ACHN (cell line): ENCODE measurements at regions not wholly inside any gene's neighbourhood (a gene's known extent, or its start where the extent isn't known, plus 50 kb on each side); places are given as distances from the start of the nearest gene placed in this dataset.
"Not testable (repeated sequence)": the region's sequence is repeated elsewhere in the genome, so short reads cannot be mapped to it uniquely, and the experiment has no call there.

Experiments
- DNase-seq: peaks from one replicate; pipeline ENCODE4 v3.0.0-alpha.2; 2015
- in situ Hi-C: cut with HindIII; loops from 2 replicates; pipeline ENCODE4 v1.10.0; 2017; ENCODE audit warnings: low sequenced_read_pairs, low pct_ligation_motif_present, low pct_unique_long_range_greater_than_20kb

DNA sequence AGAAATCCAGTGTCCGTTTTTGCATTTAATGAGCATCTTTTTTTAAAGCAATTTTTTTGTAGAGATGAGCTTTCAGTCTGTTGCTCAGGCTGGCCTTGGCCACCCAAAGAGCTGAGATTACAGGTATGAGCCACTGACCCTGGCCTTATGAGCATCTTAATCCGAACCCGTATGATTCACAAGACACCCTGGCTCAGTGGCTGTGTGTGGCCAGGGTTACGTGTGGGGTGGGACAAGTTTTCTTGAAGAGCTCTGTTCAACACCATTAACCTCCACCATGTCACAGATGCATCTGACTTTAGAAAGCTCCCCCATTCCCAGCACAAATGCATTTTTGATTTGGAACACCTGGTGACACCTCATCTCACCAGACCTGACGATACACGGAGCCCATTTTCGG, 166.5 kb upstream of the PITRM1 start:
- no peak for DNase-seq
- in situ Hi-C loops, result no loop called here

DNA sequence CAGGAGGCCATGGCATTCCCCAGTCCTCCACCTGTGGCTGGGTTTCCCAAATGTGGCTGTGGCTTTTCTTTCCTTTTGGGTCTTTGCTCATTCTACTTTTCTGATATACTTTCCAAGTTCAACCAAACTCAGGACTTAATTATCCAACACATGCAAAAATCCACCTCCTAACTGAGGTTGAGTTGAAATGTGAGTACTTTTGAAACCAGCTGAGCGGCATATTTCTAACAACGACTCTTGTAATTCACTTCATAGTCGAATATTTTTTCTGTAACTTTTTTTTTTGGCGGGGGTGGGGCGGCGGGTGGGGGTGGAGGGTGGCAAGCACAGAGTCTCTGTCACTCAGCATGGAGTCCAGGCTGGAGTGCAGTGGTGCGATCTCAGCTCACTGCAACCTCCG, 165.2 kb upstream of the PITRM1 start:
- in situ Hi-C loops, result no loop called here
- DNase-seq, result no peak

DNA sequence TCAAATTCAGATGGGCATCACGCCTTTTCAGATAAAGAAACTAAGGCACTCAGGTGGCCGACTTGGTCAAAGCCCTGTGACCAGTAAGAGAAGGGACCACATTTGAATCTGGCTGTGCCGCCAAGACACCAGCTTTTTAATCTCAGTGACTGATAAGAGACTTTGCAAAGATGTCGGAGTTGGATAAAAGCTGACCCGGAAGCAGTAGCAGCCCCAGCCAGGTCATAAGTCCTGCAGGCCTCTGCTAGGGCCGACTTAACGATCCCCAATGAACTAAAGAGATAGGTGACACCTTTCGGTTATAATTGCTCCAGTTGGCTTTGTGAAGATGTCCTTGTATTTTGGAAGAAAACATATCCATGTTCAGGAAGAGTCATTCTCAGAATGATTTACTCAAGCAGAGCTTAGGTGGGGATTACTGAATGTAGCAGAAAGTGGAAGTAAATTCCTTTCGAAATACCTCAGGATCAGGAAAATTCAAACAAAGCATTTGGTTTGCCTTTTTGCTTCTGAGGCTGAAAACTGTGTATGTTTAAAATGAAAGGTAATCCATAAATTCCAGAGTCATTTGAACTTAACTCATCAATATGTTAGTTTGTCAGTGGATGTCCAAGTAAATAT, 164.2 kb upstream of the PITRM1 start:
- DNase-seq, result peak; percentile 14
- in situ Hi-C loops, result no loop called here

DNA sequence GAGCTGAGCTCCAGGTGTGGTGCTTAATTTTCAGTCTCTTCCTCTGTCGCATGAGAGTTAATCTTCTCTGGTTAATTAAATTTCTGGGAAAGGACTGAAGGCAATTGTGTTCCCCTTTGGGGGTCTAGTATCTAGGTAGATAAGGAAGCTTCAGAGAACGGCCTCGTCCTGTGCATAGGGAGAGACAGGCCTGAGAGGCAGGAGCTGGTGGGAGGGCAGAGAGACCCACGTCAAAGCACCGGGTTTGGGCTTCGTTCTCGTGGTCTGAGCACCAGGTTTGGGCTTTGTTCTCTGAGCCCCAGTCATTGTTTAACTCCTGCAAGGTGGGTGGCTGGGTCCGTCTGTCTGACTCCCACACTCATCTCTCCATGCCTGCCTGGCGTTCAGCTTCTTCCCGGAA, 160.8 kb upstream of the PITRM1 start:
- in situ Hi-C loops, result no loop called here
- no peak for DNase-seq

DNA sequence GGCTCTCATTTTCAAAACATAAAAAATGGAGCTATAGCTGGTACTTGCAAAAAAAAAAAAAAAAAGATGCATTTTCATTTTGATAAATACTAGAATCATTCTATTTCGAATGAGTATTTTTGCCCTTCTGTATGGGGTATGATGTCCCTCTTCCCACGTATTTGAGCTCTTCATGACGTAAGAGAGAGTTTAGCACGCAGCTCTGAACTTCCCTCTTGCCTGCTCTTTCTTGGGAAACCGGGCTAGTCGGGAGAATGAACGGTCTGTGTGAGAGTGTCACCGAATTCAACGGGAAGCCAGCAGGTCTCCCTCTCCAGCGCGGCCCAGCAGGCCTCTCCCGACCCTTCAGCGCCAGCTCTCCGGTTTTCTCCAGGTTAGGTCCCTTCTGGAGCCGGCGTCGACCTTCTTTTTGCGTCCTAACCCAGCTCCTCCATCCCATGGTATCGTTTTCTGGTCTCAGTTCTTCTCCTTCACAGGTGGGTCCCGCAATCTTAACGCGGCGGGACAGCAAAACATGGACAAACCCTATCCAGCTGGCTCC, 159.2 kb upstream of the PITRM1 start:
- DNase-seq, result no peak
- in situ Hi-C loops, result no loop called here

DNA sequence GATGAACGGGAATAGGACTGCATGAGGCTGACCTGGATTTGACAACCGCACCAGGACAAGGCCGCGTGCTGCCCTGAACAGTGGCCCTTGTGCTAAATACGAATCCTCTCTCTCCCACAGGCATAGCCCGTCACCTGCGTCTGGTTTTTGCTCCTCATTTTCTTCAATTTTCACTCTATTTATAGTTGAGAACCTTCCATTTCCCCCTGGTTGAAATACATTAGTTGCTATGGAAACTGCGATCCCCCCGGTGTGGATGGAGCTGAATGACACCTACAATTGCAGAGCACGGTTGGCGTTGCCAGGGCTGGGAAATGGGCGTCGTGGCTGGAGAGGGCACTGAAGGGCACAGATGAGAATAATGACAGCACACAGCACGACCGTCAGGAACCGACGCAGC, 158.6 kb upstream of the PITRM1 start:
- in situ Hi-C loops, result no loop called here
- no peak for DNase-seq

DNA sequence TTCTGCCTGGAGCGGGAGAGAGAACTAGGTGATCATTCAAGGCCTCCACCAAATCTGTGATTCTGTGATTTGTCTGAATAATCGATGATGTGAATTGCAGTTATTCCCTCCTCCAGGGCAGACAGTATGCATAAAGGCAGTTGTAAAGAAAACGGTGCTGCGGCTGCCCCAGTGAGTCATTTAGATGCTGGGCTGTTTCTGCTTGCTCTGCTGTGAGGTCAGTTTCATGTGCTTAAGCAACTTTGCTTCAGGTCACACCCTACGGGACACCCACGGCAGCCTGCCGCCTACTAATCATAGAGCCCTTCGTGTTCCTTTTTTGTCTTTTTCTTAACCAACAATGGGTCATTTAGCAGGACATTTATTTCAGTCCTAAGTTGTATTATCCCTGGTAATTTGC, 158.1 kb upstream of the PITRM1 start:
- in situ Hi-C loops, result no loop called here

DNA sequence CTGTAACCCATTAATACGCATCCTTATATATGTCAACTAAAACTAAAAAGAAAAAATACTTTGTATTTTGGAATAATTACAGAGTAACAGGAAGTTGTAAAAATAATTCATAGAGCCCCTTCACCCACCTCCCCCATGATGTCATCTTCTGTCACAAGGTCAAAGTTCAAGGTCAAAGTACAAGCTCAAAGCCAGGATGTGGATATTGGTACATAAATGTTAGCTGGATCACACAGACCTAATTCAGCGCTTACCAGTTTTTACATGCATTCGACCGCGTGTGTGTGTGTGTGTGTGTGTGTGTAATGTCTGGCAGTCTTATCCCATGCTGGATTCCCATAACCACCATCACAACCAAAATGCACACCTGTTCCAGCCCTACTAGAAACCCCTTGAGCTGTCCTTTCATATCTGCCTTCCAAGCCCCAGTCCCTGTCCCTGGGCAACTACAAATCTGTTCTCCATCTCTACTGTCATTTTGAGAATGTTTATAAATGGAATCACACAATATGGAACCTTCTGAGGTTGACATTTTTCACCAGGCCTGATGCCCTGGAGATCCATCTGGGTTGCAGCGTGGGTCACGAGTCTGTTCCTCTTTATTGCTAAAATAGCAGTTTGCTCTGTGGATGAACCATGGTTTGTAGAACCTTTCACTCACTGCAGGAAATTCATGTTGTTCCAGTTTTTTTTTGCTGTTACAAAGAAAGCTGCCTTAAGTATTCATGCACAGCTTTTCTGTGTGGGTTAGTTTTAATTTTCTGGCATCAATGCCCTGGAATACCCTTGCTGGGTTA, 153.6 kb upstream of the PITRM1 start:
- no peak for DNase-seq
- in situ Hi-C loops, result no loop called here

More for the DNA sequence above, 158.1 kb upstream of the PITRM1 start:
- peak; percentile 51 for DNase-seq

DNA sequence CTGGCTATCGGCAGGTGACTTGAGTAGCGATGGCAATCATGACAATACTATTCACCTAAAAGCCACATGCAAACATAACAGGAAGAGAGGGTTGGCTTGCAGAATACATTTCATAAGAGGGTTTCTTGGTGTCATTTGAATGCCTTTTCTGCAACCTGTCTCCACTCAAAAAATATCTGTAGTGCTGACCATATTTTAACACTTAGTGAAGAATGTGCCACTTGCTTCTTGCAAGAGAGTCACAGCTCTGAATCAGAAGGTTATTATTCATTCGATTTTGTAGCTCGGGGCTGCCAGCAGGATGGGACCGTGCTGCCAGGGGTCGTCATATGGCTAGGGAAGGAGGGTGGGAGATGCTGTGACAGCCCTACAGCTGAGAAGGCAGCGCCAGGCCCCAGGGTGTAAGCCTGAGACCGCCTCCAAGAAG, 152.0 kb upstream of the PITRM1 start:
- in situ Hi-C loops, result no loop called here
- no peak for DNase-seq

DNA sequence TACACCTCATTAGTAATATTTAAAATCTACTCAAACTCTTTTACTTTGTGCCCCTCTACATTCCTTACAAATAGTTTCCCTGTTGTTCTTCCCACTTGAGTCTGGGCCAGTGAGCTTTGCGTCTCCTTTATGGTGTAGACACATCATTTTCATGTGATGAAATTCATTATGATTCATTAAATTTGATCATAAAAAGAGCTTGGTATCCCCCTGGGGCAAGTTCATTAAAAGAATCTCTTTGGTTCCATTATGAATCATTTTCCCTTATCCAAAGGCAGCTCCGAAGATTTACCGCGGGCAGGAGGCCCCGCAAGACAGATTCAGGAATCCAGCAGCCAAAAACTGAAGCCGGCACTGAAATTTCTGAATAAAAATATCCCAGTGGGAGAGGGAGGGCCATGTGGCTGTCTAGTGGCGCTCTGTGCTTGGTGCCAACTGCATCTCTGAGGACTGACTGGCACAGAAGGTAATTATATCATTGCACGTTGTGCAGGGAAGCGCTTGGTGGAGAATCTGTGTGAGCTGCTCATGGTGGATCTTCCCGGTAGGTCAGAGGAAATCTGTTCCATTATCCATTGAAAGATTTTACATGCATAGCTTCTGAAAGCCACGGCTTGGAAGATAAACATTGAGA, 151.4 kb upstream of the PITRM1 start:
- no peak for DNase-seq
- in situ Hi-C loops, result no loop called here

DNA sequence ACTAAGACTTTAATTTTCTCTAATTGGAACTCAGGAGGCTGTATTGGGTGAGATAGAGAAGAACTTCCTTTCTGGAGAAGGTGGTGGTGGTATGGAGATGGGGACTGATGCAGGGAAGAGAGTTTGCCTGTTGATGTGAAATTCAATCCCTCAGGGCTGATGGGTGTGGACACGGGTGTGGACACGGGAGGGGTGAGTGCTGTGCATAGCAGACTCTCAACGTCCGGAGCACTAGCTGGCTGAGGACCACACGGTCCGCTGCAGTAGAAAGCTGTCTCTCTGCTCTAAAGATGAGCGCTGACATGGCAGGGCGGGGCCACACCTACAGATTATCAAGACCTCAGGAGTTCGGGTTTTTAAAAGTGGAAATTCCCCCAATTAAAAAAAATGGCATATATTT, 148.5 kb upstream of the PITRM1 start:
- in situ Hi-C loops, result no loop called here
- no peak for DNase-seq

DNA sequence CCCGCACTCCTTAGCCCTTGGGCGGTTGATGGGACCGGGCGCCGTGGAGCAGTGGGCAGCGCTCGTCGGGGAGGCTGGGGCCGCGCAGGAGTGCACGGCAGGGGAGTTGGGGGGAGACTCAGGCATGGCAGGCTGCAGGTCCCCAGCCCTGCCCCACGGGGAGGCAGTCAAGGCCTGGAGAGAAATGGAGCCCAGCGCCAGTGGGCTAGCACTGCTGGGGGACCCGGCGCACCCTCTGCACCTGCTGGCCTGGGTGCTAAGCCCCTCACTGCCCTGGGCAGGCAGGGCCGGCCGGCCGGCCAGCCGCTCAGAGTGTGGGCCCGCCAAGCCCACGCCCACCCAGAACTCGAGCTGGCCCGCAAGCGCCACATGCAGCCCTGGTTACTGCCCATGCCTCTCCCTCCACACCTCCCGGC, 147.2 kb upstream of the PITRM1 start:
- in situ Hi-C loops, result no loop called here
- no peak for DNase-seq

DNA sequence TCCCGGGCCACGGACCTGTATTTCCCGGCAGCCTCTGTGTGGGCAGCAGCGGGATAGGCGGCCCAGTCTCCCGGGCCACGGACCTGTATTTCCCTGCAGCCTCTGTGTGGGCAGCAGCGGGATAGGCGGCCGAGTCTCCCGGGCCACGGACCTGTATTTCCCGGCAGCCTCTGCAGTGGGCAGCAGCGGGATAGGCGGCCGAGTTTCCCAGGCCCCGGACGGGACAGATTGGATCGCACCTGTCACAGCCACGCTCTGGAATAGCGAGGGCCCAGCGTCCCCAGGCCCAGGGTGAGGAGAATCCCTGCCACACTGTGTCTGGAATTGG, 145.9 kb upstream of the PITRM1 start:
- in situ Hi-C loops, DNase-seq: not testable (repeated sequence)

DNA sequence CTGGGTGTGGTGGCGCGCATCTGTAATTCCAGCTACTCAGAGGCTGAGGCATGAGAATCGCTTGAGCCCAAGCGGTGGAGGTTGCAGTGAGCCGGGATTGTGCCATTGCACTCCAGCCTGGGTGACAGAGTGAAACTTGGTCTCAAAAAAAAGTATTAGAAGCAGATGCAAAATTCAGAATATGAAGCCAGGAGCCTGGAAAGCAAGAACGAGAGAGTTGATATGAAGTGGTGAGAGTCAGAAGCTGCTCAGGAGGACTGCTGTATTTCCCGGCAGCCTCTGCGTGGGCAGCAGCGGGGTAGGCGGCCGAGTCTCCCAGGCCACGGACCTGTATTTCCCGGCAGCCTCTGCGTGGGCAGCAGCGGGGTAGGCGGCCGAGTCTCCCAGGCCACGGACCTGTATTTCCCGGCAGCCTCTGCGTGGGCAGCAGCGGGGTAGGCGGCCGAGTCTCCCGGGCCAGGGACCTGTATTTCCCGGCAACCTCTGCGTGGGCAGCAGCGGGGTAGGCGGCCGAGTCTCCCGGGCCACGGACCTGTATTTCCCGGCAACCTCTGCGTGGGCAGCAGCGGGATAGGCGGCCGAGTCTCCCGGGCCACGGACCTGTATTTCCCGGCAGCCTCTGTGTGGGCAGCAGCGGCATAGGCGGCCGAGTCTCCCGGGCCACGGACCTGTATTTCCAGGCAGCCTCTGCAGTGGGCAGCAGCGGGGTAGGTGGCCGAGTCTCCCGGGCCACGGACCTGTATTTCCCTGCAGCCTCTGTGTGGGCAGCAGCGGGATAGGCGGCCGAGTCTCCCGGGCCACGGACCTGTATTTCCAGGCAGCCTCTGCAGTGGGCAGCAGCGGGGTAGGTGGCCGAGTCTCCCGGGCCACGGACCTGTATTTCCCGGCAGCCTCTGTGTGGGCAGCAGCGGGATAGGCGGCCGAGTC, 145.2 kb upstream of the PITRM1 start:
- DNase-seq, in situ Hi-C loops: not testable (repeated sequence)

DNA sequence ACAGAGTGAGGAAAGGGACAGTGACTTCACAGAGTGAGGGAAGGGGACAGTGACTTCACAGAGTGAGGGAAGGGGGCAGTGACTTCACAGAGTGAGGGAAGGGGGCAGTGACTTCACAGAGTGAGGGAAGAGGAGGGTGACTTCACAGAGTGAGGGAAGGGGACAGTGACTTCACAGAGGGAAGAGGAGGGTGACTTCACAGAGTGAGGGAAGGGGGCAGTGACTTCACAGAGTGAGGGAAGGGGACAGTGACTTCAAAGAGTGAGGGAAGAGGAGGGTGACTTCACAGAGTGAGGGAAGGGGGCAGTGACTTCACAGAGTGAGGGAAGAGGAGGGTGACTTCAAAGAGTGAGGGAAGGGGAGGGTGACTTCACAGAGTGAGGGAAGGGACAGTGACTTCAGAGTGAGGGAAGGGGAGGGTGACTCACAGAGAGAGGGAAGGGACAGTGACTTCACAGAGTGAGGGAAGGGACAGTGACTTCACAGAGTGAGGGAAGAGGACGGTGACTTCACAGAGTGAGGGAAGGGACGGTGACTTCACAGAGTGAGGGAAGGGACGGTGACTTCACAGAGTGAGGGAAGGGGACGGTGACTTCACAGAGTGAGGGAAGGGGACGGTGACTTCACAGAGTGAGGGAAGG, 142.0 kb upstream of the PITRM1 start:
- in situ Hi-C loops, result not testable (repeated sequence)

DNA sequence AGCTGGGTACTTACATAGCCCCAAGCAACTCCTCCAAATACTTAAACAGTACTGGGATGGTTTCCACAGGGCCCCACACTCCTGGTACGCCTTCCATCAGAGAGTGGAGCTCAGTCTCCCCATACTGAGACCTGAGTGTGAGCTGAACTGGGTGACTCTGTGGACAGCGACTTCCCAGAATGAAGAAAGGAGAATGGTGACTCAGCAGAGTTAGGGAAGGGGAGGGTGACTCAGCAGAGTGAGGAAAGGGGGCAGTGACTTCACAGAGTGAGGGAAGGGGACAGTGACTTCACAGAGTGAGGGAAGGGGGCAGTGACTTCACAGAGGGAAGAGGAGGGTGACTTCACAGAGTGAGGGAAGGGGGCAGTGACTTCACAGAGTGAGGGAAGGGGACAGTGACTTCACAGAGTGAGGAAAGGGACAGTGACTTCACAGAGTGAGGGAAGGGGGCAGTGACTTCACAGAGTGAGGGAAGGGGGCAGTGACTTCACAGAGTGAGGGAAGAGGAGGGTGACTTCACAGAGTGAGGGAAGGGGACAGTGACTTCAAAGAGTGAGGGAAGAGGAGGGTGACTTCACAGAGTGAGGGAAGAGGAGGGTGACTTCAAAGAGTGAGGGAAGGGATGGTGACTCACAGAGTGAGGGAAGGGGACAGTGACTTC, 141.3 kb upstream of the PITRM1 start:
- in situ Hi-C loops, result not testable (repeated sequence)
- peak; percentile 70 for DNase-seq

More for the DNA sequence above, 142.0 kb upstream of the PITRM1 start:
- not testable (repeated sequence) for DNase-seq

DNA sequence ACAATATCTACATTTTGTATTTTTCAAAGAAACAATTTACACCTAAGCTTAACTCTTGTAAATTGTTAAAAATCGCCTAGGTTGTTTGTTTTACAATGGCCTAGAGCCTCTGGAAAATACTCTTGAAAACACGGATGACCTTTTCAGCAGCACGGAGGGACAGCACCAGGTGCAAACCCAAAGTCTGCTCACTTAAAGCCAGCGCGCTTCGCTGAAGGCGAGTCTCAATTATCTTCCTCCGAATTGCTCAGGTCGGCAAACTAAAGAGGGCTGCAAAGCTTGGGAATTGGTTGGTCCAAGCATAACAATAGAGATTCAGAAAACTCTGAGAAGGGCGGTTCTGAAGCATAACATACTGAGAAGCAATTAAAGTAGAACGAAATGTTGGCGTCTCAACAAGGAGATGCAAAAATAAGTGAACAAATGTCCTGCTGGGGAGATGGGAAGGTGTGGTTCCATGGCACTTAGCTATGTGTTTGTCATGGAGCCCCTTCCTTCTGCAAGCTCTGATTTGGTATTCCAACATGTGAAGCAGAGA, 139.9 kb upstream of the PITRM1 start:
- in situ Hi-C loops, result no loop called here

More for the DNA sequence above, 139.9 kb upstream of the PITRM1 start:
- DNase-seq, result no peak
